GM13976 (cell line): ENCODE measurements at regions not wholly inside any gene's neighbourhood (a gene's known extent, or its start where the extent isn't known, plus 50 kb on each side); places are given as distances from the start of the nearest gene placed in this dataset.
"Not testable (repeated sequence)": the region's sequence is repeated elsewhere in the genome, so short reads cannot be mapped to it uniquely, and the experiment has no call there.

ENCODE experiments used
- DNase-seq: peaks from one replicate; pipeline ENCODE4 v3.0.0; 2012; ENCODE audit warnings: low spot score
- in situ Hi-C: fragments of 300-500 bp; cut with MboI; formaldehyde crosslinking; loops from one replicate; pipeline ENCODE4 v1.12.0; 2022; ENCODE audit warnings: low sequenced_read_pairs, mixed read lengths, inconsistent platforms; ENCODE audit not compliant: unreplicated experiment
- TF ChIP-seq, protein P1 (sequence below): IDR thresholded peaks from 2 replicates; pipeline ENCODE4 v1.5.1; 2012; ENCODE audit warnings: borderline replicate concordance, mild to moderate bottlenecking; ENCODE audit not compliant: insufficient read depth; ENCODE audit errors: extremely low read depth, missing control alignments, control extremely low read depth

DNA sequence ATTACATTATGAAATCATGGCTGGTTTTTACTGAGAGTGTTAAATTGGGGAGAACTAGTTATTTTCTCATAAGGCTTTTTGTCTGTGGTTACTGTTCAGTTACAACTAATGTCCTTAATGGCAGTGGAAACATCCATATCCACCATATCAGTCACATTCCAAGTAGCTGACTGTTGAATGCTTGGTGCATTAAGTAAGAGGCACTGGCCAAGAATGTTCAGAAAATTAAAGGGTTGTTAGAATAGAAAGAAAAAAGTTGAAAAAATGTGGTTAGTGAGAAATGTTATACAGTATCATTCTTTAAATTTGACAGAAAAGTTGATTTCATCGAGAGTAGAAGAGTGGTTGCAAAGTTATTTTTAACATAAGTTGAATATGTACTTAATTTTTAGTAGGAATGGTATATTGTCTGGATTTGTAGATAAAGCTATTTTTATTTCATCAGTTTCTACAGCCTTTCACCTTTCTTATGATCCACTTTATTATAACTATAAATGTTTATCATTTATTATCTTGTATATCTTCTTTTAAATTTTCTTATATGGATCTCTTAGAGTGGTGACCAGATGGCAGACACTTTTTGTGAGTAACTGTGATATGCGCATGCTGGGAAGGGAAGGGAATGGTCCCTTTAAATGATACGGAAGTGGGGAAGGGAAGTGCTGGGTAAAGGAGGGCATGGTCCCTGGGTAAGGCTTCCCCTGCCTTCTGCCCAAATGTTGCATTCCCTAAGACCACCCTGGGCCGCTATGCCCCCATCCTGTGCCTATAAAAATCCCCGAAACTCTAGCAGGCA lies 2407.1 kb downstream of the ARAP2 start:
- in situ Hi-C loops, result no loop called here
- DNase-seq, result no peak
- TF ChIP-seq, protein P1, sequence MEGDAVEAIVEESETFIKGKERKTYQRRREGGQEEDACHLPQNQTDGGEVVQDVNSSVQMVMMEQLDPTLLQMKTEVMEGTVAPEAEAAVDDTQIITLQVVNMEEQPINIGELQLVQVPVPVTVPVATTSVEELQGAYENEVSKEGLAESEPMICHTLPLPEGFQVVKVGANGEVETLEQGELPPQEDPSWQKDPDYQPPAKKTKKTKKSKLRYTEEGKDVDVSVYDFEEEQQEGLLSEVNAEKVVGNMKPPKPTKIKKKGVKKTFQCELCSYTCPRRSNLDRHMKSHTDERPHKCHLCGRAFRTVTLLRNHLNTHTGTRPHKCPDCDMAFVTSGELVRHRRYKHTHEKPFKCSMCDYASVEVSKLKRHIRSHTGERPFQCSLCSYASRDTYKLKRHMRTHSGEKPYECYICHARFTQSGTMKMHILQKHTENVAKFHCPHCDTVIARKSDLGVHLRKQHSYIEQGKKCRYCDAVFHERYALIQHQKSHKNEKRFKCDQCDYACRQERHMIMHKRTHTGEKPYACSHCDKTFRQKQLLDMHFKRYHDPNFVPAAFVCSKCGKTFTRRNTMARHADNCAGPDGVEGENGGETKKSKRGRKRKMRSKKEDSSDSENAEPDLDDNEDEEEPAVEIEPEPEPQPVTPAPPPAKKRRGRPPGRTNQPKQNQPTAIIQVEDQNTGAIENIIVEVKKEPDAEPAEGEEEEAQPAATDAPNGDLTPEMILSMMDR, result no peak

DNA sequence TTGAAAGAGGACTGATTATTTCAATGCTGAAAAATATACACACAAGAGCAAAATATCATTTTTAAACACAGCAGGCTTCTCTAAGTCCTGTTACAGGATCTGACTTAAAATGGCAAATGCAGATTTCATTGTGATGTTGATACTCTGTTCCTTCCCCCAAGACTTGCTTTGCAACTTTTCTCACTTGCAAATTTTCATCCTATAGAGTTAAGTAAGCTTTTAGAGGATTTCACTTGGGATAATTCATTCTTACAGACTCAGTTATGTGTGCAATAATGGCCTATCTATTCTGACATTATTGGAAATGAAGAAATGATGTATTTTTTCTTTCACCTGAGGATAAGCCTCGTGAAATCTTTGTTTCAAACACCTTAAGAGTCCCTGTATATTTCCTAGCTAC lies 2403.2 kb downstream of the ARAP2 start:
- DNase-seq, result no peak
- in situ Hi-C loops, result no loop called here
- TF ChIP-seq, protein P1, result no peak

DNA sequence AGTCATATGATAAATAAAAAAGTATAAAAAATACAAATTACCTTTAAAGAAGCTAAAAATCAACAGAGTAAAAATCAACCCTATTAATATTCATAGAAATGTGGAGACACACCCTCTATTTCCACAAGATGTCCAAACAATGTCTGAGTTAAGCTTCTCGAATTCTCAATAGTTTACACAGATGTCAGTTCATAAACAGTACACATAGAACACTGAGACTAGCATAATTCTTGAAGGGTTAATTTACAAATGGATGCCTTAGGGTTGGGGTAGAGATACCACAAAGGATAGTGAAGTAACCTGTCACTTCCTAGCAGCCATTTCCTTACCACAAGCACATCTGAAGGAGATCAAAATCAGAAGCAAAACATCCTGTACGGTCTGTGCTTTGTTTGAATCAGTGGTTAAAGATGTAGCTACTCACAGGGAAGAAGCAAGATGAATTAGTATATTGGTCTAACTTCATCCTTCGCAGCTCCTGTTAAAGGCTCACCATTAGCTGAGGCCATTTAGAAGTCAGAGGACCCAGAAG lies 2393.9 kb downstream of the ARAP2 start:
- no peak for DNase-seq
- in situ Hi-C loops, result no loop called here
- TF ChIP-seq, protein P1, result no peak

DNA sequence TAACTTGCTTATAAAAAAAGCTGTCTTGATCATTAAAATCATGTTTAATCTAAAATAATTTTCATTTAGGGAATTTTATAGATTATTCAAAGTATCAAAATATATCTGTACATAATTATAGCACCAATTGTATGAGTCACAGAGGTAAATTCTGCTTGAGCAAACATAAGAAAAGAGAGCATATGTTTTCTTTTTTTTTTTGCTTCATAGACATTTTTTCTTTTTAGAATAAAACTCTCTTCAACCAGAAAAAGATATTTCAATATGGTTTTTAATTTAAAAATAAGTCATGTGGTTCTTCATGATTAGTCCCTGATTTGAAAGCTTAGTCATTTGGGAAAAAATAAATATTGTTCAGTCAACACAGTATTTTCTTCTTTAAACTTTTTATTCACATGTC lies 2390.6 kb downstream of the ARAP2 start:
- in situ Hi-C loops, DNase-seq: not testable (repeated sequence)

DNA sequence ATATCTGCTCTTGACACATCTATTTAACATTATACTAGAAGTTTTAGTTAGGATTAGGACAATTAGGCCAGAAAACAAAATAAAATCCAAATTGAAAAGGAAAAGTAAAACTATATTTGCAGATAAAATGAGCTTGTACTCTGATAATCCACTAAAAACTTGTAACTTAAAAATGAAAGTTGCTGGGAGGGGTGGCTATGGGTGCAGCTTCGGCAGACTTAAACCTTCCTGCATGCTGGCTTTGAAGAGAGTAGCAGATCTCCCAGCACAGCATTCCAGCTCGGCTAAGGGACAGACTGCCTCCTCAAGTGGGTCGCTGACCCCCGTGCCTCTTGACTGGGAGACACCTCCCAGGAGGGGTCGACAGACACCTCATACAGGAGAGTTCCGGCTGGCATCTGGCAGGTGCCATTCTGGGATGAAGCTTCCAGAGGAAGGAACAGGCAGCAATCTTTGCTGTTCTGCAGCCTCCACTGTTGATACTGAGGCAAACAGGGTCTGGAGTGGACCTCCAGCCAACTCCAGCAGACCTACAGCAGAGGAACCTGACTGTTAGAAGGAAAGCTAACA lies 2379.9 kb downstream of the ARAP2 start:
- no peak for DNase-seq
- in situ Hi-C loops, result no loop called here
- TF ChIP-seq, protein P1, result no peak

DNA sequence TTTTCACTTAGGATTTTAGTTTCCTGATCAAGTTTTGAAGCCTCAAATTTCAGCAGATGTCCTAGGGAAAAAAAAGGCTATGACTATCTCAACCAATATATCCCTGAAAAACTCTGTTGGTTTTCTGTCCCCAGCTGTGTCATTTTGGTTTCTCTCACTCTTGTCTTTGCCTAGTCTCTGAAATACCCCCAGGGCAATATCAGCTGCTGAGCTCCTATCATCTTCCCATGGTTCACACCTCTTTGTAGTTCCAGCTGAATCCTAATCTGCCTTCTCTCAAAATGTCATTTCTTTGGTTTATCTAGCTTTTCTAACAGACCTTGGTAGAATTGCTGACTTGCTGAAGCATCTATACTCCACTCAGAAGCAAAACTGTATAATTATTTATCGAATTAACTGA lies 2370.5 kb downstream of the ARAP2 start:
- in situ Hi-C loops, result no loop called here
- TF ChIP-seq, protein P1, result no peak

DNA sequence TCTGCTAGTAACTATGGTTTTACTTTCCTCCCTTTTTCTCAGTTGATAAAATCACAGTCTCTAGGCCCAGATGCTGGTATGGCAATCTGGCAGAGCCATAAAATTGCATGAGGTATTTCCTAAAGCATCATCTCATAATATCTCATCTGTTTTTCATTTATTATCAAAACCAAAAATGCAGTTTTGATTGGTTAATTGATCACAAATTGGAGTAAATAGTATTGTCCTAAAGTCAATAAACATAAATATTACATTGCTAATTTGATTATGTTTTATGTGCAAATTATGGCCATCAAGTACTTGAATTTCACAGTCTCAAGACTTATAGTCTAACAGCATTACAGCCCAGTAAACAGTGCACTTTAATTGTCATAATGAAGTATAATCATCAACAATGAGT lies 2365.6 kb downstream of the ARAP2 start:
- in situ Hi-C loops, result no loop called here
- TF ChIP-seq, protein P1, result no peak
- no peak for DNase-seq

More for the DNA sequence above, 2370.5 kb downstream of the ARAP2 start:
- DNase-seq, result no peak
